ENCODE measurements at regions not wholly inside any gene's neighbourhood (a gene's known extent, or its start where the extent isn't known, plus 50 kb on each side); places are given as distances from the start of the nearest gene placed in this dataset.
"Not testable (repeated sequence)": the region's sequence is repeated elsewhere in the genome, so short reads cannot be mapped to it uniquely, and the experiment has no call there.

DNA sequence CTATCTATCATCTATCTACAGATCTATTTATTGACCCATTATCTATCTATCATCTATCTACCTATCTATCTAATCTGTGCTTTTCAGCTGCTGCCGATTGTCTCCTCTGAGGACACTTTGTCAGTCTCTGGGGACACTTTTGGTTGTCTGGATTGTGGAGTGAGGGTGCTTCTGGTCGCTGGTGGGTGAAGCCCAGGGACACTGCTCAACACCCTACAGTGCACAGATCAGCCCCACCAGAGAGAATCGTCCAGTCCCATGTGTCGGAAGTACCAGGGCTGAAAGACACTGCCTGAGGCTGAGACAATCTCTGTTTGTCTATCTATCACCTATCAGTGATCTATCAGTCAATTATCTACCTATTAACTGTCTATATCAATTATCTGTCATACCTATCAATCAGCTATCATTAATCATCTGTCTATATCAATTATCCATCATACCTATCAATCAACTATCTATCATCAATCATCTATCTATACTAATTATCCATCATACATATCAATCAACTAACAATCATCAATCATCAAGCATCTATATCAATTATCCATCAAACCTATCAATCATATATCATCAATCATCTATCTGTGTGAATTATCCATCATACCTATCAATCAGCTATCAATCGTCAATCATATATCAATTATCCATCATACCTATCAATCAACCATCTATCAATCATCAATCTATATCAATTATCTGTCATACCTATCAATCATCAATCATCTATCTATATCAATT is 70.0 kb upstream of the PPP2R3B start:
- Mint-ChIP-seq H3K4me3 (no peak overlapping the region), H3K9me3 (peaks cover 6 to 10% of the 10 kb centered on the region in 2 donors), H3K27ac (no peak overlapping the region), H3K36me3 (no peaks in the 10 kb centered on the region), H3K4me1 (peaks cover 0 to 2% of the 10 kb centered on the region in 2 donors), H3K27me3 (peaks cover 17 to 20% of the 10 kb centered on the region in 2 donors)
- ATAC-seq (replicated peaks) = no peak
- no peak for DNase-seq

GRCh38 chrX:457292-457679 is 70.6 kb upstream of the PPP2R3B start:
- peaks cover 12 to 13% of the 10 kb centered on the region in 2 donors for H3K9me3 Mint-ChIP-seq
- H3K4me1 Mint-ChIP-seq = peaks cover 0 to 2% of the 10 kb centered on the region in 2 donors
- no peaks in the 10 kb centered on the region for H3K36me3 Mint-ChIP-seq
- DNase-seq = no peak
- peaks cover 14 to 16% of the 10 kb centered on the region in 2 donors for H3K27me3 Mint-ChIP-seq
- ATAC-seq (replicated peaks) = no peak
- H3K4me3 Mint-ChIP-seq = no peak overlapping the region
- H3K27ac Mint-ChIP-seq = no peak overlapping the region

GRCh38 chrX:458631-459061 is 71.9 kb upstream of the PPP2R3B start:
- ATAC-seq (replicated peaks) (no peak), DNase-seq (no peak)
- Mint-ChIP-seq H3K4me3 (no peak overlapping the region), H3K4me1 (peaks cover 0 to 2% of the 10 kb centered on the region in 2 donors), H3K36me3 (no peaks in the 10 kb centered on the region), H3K27me3 (peaks cover 12 to 14% of the 10 kb centered on the region in 2 donors), H3K27ac (no peak overlapping the region), H3K9me3 (peaks cover 16 to 18% of the 10 kb centered on the region in 2 donors)

GRCh38 chrX:459611-460010 is 72.9 kb upstream of the PPP2R3B start:
- no peak overlapping the region for H3K27ac Mint-ChIP-seq
- ATAC-seq (replicated peaks) (no peak), DNase-seq (no peak)
- peaks cover 12 to 14% of the 10 kb centered on the region in 2 donors for H3K27me3 Mint-ChIP-seq
- peaks cover 0 to 2% of the 10 kb centered on the region in 2 donors for H3K4me1 Mint-ChIP-seq
- H3K9me3 Mint-ChIP-seq = peaks cover 16 to 18% of the 10 kb centered on the region in 2 donors
- no peaks in the 10 kb centered on the region for H3K36me3 Mint-ChIP-seq
- H3K4me3 Mint-ChIP-seq = no peak overlapping the region

- ATAC-seq (replicated peaks) (no peak), DNase-seq (no peak)
- no peak overlapping the region for H3K4me3 Mint-ChIP-seq
- H3K36me3 Mint-ChIP-seq = no peaks in the 10 kb centered on the region
- H3K9me3 Mint-ChIP-seq = peaks cover 16 to 18% of the 10 kb centered on the region in 2 donors
- H3K4me1 Mint-ChIP-seq = peaks cover 0 to 2% of the 10 kb centered on the region in 2 donors
- no peak overlapping the region for H3K27ac Mint-ChIP-seq
- peaks cover 12 to 14% of the 10 kb centered on the region in 2 donors for H3K27me3 Mint-ChIP-seq
These were observed 73.4 kb upstream of the PPP2R3B start for GRCh38 chrX:460116-460515.

- H3K27me3 Mint-ChIP-seq = peaks cover 11 to 12% of the 10 kb centered on the region in 2 donors
- H3K4me3 Mint-ChIP-seq = no peak overlapping the region
- DNase-seq (no peak), ATAC-seq (replicated peaks) (no peak)
- H3K4me1 Mint-ChIP-seq = peaks cover 0 to 2% of the 10 kb centered on the region in 2 donors
- no peaks in the 10 kb centered on the region for H3K36me3 Mint-ChIP-seq
- peaks cover 16 to 18% of the 10 kb centered on the region in 2 donors for H3K9me3 Mint-ChIP-seq
- no peak overlapping the region for H3K27ac Mint-ChIP-seq
These were observed 74.3 kb upstream of the PPP2R3B start for GRCh38 chrX:460823-461640.

DNA sequence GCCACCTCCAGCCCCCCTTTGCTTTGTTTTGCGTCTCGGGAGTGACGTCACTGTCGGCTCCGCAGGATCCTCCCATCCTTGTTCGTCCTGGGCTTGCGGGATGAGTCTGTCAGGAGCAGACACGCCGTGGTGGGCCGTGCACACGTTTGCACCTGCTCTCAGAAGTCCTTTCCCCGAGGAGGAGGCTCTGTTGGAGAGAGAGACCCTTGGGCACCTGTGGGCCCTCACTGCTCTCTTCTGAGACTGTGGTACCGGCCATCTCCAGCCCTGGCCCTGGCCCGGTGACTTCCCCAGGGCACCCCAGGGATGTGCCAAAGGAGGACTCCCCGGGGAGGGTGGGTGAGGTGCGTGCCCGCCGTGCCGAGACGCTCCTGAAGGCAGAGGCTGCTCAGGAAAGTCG is 76.1 kb upstream of the PPP2R3B start:
- DNase-seq (no peak), ATAC-seq (replicated peaks) (no peak)
- peaks cover 0 to 2% of the 10 kb centered on the region in 2 donors for H3K4me1 Mint-ChIP-seq
- H3K27ac Mint-ChIP-seq = no peak overlapping the region
- no peaks in the 10 kb centered on the region for H3K27me3 Mint-ChIP-seq
- H3K36me3 Mint-ChIP-seq = no peaks in the 10 kb centered on the region
- peaks cover 13 to 18% of the 10 kb centered on the region in 2 donors for H3K9me3 Mint-ChIP-seq
- no peak overlapping the region for H3K4me3 Mint-ChIP-seq

DNA sequence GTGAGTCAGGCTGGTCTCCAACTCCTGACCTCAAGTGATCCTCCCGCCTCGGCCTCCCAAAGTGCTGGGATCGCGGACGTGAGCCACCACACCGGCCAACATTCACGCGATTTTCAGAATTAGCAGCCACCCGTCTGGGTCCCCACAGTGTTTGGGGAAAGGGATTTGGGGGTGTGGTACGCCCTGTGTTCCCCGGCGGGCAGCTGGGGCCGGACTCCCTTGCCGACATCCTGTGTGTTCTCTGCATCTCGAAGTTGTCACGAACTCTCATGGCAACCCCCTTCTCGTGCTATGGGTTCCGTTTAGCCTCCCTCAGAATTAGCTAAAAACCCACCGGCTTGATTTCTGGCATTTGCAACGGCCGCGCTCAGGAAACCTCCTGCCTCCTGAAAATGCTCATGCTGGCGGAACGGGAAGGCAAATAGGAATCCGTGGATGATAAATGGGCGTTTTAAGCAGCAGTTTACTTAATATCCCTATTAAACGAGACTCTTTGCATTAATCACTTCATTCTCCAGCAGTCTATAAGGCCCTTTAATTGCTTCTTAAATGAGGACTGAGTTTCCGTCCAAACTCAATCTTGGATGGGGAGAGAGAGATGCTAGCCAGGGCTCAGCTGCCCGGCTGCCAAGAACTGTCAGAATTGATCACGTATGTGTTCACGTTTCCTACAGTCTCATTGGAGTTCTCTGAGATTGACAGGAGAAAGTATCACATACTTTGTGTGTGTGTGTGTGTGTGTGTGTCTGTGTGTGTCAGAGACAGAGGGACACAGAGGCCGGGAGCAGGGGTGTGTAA is 78.9 kb upstream of the PPP2R3B start:
- H3K4me3 Mint-ChIP-seq = no peak overlapping the region

GRCh38 chrX:466836-467235 is 80.1 kb upstream of the PPP2R3B start:
- DNase-seq; H3K4me3 Mint-ChIP-seq; H3K27ac Mint-ChIP-seq; H3K27me3 Mint-ChIP-seq; H3K36me3 Mint-ChIP-seq; H3K4me1 Mint-ChIP-seq; ATAC-seq (replicated peaks): not testable (repeated sequence)
- peaks cover 10 to 11% of the 10 kb centered on the region in 2 donors for H3K9me3 Mint-ChIP-seq

More for the DNA sequence above, 78.9 kb upstream of the PPP2R3B start:
- H3K27me3 Mint-ChIP-seq = no peaks in the 10 kb centered on the region
- DNase-seq = no peak
- no peak overlapping the region for H3K27ac Mint-ChIP-seq
- H3K4me1 Mint-ChIP-seq = peaks cover 0 to 2% of the 10 kb centered on the region in 2 donors
- H3K36me3 Mint-ChIP-seq = no peaks in the 10 kb centered on the region
- peaks cover 15 to 18% of the 10 kb centered on the region in 2 donors for H3K9me3 Mint-ChIP-seq
- ATAC-seq (replicated peaks) = no peak

DNA sequence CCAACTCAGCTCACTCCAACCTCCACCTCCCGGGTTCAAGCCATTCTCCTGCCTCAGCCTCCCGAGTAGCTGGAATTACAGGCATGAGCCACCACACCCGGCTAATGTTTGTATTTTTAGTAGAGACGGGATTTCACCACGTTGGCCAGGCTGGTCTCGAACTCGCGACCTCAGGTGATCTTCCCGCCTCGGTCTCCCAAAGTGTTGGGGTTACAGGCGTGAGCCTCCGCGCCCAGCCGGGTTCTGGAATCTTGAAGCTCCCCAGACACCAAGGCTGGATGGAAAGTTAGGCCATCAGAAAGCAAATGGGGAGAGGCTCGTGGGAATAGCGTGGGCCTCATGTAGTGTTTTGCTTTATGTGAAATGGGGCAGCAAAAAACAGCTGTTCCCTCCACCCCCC is 81.0 kb upstream of the PPP2R3B start:
- H3K4me1 Mint-ChIP-seq; H3K27me3 Mint-ChIP-seq; H3K9me3 Mint-ChIP-seq; DNase-seq; H3K4me3 Mint-ChIP-seq; ATAC-seq (replicated peaks); H3K27ac Mint-ChIP-seq; H3K36me3 Mint-ChIP-seq: not testable (repeated sequence)

DNA sequence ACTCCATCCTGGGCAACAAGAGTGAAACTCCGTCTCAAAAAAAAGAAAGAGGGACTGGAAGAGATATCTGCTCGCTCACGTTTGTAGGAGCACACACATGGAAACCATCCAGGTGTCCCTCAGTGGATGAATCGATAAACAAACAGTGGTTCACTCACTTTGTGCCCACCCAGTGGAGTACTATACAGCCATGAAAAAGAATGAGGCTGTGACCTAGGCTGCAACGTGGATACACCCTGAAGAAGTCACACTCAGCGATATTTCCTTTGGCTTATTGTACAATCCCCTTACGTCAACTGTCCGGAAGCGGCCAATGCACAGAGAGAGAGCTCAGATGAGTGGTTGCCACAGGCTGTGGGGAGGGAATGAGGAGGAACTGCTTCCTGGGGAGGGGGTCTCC is 82.3 kb upstream of the PPP2R3B start:
- no peak overlapping the region for H3K4me3 Mint-ChIP-seq
- no peaks in the 10 kb centered on the region for H3K36me3 Mint-ChIP-seq
- peaks cover 0 to 11% of the 10 kb centered on the region in 2 donors for H3K9me3 Mint-ChIP-seq
- H3K27ac Mint-ChIP-seq = no peak overlapping the region
- H3K4me1 Mint-ChIP-seq = no peaks in the 10 kb centered on the region
- no peak for ATAC-seq (replicated peaks)
- DNase-seq = no peak
- no peaks in the 10 kb centered on the region for H3K27me3 Mint-ChIP-seq

DNA sequence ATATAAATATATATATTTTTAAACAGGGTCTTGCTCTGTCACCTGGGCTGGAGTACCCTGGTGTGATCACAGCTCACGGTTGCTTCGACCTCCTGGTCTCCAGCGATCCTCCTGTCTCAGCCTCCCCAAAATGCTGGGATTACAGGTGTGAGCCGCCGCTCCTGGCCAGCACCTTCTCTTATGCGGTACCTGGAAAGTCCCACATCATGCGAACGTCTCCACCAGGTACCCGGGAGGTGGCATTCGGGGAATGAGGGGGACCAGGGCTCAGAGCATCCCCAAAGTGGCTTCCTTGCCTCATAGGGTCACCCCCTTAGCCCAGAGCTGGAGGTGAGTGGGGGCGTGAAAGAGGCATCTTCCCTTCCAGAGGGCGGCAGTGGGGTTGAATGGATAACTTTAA is 84.0 kb upstream of the PPP2R3B start:
- no peak for ATAC-seq (replicated peaks)
- peaks cover 0 to 12% of the 10 kb centered on the region in 2 donors for H3K27me3 Mint-ChIP-seq

DNA sequence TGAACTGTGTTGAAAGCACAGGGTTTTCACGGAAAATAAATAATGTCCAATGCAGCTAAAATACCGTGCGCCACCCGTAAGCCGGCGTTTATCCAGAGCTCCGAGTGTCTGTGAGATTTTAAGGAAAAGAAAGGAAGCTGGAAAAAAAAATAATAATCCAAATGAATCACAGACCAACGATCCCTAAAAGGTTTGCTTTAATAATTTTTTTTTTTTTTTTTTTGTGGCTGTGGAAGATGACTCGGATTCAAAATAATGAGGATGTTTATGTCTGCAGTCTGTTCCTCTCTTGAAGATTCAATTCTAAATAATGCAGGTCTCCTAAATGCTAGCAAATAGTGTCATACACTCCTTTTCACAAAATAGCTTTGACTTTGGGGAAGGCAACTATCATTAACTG is 84.6 kb upstream of the PPP2R3B start:
- H3K36me3 Mint-ChIP-seq = no peaks in the 10 kb centered on the region
- ATAC-seq (replicated peaks) = no peak
- no peak overlapping the region for H3K27ac Mint-ChIP-seq
- peaks cover 0 to 14% of the 10 kb centered on the region in 2 donors for H3K27me3 Mint-ChIP-seq
- H3K9me3 Mint-ChIP-seq = peaks cover 0 to 11% of the 10 kb centered on the region in 2 donors
- no peak for DNase-seq
- H3K4me3 Mint-ChIP-seq = no peak overlapping the region
- no peaks in the 10 kb centered on the region for H3K4me1 Mint-ChIP-seq

More for the DNA sequence above, 84.0 kb upstream of the PPP2R3B start:
- Mint-ChIP-seq H3K9me3 (peaks cover 0 to 11% of the 10 kb centered on the region in 2 donors), H3K36me3 (no peaks in the 10 kb centered on the region), H3K4me1 (no peaks in the 10 kb centered on the region), H3K27ac (no peak overlapping the region), H3K4me3 (no peak overlapping the region)
- DNase-seq = no peak

- H3K9me3 Mint-ChIP-seq = peaks cover 0 to 11% of the 10 kb centered on the region in 2 donors
- not testable (repeated sequence) for H3K4me1 Mint-ChIP-seq; ATAC-seq (replicated peaks); DNase-seq; H3K27ac Mint-ChIP-seq; H3K36me3 Mint-ChIP-seq; H3K4me3 Mint-ChIP-seq
- peaks cover 0 to 14% of the 10 kb centered on the region in 2 donors for H3K27me3 Mint-ChIP-seq
These were observed 85.6 kb upstream of the PPP2R3B start for GRCh38 chrX:472275-472674.
